GM12878 (cell line): ENCODE measurements at regions not wholly inside any gene's neighbourhood (a gene's known extent, or its start where the extent isn't known, plus 50 kb on each side); places are given as distances from the start of the nearest gene placed in this dataset.

ENCODE experiments used
- CEBPB ChIP-seq, 2 experiments: fragments of 150-350 bp in 1 of 2; IDR thresholded peaks; 2 replicates each; pipeline ENCODE4 v1.6.1; 2012 to 2014; ENCODE audit warnings: low read depth in 2 of 2, low read length in 2 of 2, borderline replicate concordance in 1 of 2, inconsistent platforms in 1 of 2
- ESRRA ChIP-seq: IDR thresholded peaks from 2 replicates; pipeline ENCODE4 v1.6.1; 2012; ENCODE audit warnings: mild to moderate bottlenecking, low read length, improper control_type of control experiment
- HDAC6 ChIP-seq: fragments of 200-600 bp; sonication (generic); IDR thresholded peaks from one replicate; pipeline ENCODE4 v1.8.0; 2017; ENCODE audit warnings: antibody characterized with exemption; ENCODE audit not compliant: unreplicated experiment
- MTA2 ChIP-seq: fragments of 450-650 bp; IDR thresholded peaks from 2 replicates; pipeline ENCODE4 v1.6.1; 2016; ENCODE audit warnings: low read depth, mild to moderate bottlenecking, moderate library complexity
- POLR2A ChIP-seq: IDR thresholded peaks from 2 replicates; pipeline ENCODE4 v1.6.1; 2011; ENCODE audit warnings: low read depth, mild to moderate bottlenecking, low read length
- RAD21 ChIP-seq: IDR thresholded peaks from 2 replicates; pipeline ENCODE4 v1.6.1; 2011; ENCODE audit warnings: mild to moderate bottlenecking, low read depth, low read length, moderate library complexity; ENCODE audit not compliant: insufficient read depth
- RELA ChIP-seq: fragments of 450-650 bp; IDR thresholded peaks from 2 replicates; pipeline ENCODE4 v1.8.0; 2014; ENCODE audit warnings: borderline replicate concordance; ENCODE audit not compliant: partially characterized antibody
- SMC3 ChIP-seq: IDR thresholded peaks from 2 replicates; pipeline ENCODE4 v1.6.1; 2011; ENCODE audit warnings: low read length, improper control_type of control experiment, borderline replicate concordance
- TAF1 ChIP-seq: IDR thresholded peaks from 2 replicates; pipeline ENCODE4 v1.6.1; 2011; ENCODE audit warnings: mild to moderate bottlenecking, low read depth, low read length, borderline replicate concordance
- ZNF274 ChIP-seq: IDR thresholded peaks from one replicate; pipeline ENCODE4 v1.8.0; 2011; ENCODE audit not compliant: insufficient read length, insufficient read depth
- TF ChIP-seq, protein P1 (sequence below): fragments of 450-650 bp; formaldehyde crosslinking; IDR thresholded peaks from 2 replicates; pipeline ENCODE4 v1.4.0; 2020; ENCODE audit warnings: mild to moderate bottlenecking, moderate library complexity

DNA sequence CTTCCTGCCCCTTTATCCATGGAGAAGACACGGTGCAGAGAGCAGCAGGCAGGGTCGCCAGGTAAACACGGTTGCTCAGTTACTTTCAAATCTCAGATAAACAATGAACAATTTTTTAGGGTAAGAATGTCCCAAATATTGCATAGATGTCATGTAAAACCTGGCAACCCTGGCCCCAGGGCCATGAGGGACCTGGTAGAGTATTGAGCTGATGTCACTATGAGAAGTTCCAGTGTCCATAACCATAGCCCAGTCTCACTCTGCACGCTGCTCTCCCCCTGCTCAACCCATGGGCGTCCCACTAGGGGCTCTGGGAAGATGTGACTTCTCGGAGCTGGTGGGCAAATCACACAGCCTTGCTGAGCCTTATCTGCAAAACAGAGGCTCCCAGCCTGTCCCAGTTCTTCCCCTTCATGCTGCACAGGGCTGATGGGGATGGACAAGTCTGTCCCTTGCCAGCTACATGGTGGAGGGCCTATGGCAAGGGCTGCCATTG, 71.3 kb upstream of the TOP1 start:
- no peak for TF ChIP-seq HDAC6
- TF ChIP-seq ZNF274 = no peak
- no peak for TF ChIP-seq RAD21
- TF ChIP-seq MTA2 = no peak
- TF ChIP-seq, protein P1, sequence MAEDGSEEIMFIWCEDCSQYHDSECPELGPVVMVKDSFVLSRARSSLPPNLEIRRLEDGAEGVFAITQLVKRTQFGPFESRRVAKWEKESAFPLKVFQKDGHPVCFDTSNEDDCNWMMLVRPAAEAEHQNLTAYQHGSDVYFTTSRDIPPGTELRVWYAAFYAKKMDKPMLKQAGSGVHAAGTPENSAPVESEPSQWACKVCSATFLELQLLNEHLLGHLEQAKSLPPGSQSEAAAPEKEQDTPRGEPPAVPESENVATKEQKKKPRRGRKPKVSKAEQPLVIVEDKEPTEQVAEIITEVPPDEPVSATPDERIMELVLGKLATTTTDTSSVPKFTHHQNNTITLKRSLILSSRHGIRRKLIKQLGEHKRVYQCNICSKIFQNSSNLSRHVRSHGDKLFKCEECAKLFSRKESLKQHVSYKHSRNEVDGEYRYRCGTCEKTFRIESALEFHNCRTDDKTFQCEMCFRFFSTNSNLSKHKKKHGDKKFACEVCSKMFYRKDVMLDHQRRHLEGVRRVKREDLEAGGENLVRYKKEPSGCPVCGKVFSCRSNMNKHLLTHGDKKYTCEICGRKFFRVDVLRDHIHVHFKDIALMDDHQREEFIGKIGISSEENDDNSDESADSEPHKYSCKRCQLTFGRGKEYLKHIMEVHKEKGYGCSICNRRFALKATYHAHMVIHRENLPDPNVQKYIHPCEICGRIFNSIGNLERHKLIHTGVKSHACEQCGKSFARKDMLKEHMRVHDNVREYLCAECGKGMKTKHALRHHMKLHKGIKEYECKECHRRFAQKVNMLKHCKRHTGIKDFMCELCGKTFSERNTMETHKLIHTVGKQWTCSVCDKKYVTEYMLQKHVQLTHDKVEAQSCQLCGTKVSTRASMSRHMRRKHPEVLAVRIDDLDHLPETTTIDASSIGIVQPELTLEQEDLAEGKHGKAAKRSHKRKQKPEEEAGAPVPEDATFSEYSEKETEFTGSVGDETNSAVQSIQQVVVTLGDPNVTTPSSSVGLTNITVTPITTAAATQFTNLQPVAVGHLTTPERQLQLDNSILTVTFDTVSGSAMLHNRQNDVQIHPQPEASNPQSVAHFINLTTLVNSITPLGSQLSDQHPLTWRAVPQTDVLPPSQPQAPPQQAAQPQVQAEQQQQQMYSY (CRISPR knock-in tag) = no peak
- no peak for TF ChIP-seq SMC3
- no peak for TF ChIP-seq TAF1
- TF ChIP-seq RELA = no peak
- TF ChIP-seq POLR2A = no peak
- no peak for TF ChIP-seq ESRRA
- TF ChIP-seq CEBPB (IDR thresholded peaks at IDR 0.05; ENCODE audit: borderline replicate concordance in 1 of 2, low read depth in 2 of 2, low read length in 2 of 2) = no peak
